ENCODE measurements at regions not wholly inside any gene's neighbourhood (a gene's known extent, or its start where the extent isn't known, plus 50 kb on each side); places are given as distances from the start of the nearest gene placed in this dataset.

GRCh38 chr10:58016614-58017013 lies 251.1 kb downstream of the IPMK start:
- Histone ChIP-seq H3K36me3 (ENCODE audit: control insufficient read depth, insufficient read depth, low read length) (no peaks in the 10 kb centered on the region), H3K27me3 (ENCODE audit: control insufficient read depth, insufficient read depth, low read length) (no peaks in the 10 kb centered on the region), H3K27ac (ENCODE audit: low read length) (no peak overlapping the region), H3K4me1 (ENCODE audit: control insufficient read depth, insufficient read depth, low read length) (no peaks in the 10 kb centered on the region), H3K9me3 (replicated peaks; ENCODE audit: control insufficient read depth, low read depth, low read length) (no peaks in the 10 kb centered on the region), H3K4me3 (ENCODE audit: low read length) (no peak overlapping the region)
- no CpG with 5 or more reads among the region's 1 CpG for WGBS (ENCODE audit: insufficient coverage)
- DNase-seq = no peak

- Histone ChIP-seq H3K27ac (ENCODE audit: low read length) (no peak overlapping the region), H3K4me1 (ENCODE audit: control insufficient read depth, insufficient read depth, low read length) (no peaks in the 10 kb centered on the region), H3K27me3 (ENCODE audit: control insufficient read depth, insufficient read depth, low read length) (no peaks in the 10 kb centered on the region), H3K4me3 (ENCODE audit: low read length) (no peak overlapping the region), H3K9me3 (replicated peaks; ENCODE audit: control insufficient read depth, low read depth, low read length) (no peaks in the 10 kb centered on the region), H3K36me3 (ENCODE audit: control insufficient read depth, insufficient read depth, low read length) (no peaks in the 10 kb centered on the region)
- no CpG with 5 or more reads among the region's 1 CpG for WGBS (ENCODE audit: insufficient coverage)
- no peak for DNase-seq
Observed at GRCh38 chr10:58014436-58014835, 253.3 kb downstream of the IPMK start.

GRCh38 chr10:58013406-58013805 lies 254.3 kb downstream of the IPMK start:
- Histone ChIP-seq H3K4me3 (ENCODE audit: low read length) (no peak overlapping the region), H3K9me3 (replicated peaks; ENCODE audit: control insufficient read depth, low read depth, low read length) (no peaks in the 10 kb centered on the region), H3K4me1 (ENCODE audit: control insufficient read depth, insufficient read depth, low read length) (no peaks in the 10 kb centered on the region), H3K27me3 (ENCODE audit: control insufficient read depth, insufficient read depth, low read length) (no peaks in the 10 kb centered on the region), H3K27ac (ENCODE audit: low read length) (no peak overlapping the region), H3K36me3 (ENCODE audit: control insufficient read depth, insufficient read depth, low read length) (no peaks in the 10 kb centered on the region)
- DNase-seq = no peak
- WGBS (ENCODE audit: insufficient coverage) = 30% methylated on average over 2 of the region's 4 CpGs

GRCh38 chr10:58010073-58010702 lies 257.5 kb downstream of the IPMK start:
- DNase-seq = no peak
- Histone ChIP-seq H3K4me1 (ENCODE audit: control insufficient read depth, insufficient read depth, low read length) (no peaks in the 10 kb centered on the region), H3K27ac (ENCODE audit: low read length) (no peak overlapping the region), H3K9me3 (replicated peaks; ENCODE audit: control insufficient read depth, low read depth, low read length) (no peaks in the 10 kb centered on the region), H3K4me3 (ENCODE audit: low read length) (no peak overlapping the region), H3K27me3 (ENCODE audit: control insufficient read depth, insufficient read depth, low read length) (no peaks in the 10 kb centered on the region), H3K36me3 (ENCODE audit: control insufficient read depth, insufficient read depth, low read length) (no peaks in the 10 kb centered on the region)
- 56% methylated on average over 2 of the region's 5 CpGs for WGBS (ENCODE audit: insufficient coverage)

- no peak overlapping the region for H3K4me3 ChIP-seq (ENCODE audit: low read length)
- H3K27ac ChIP-seq (ENCODE audit: low read length) = no peak overlapping the region
- whole genome bisulfite sequencing (ENCODE audit: insufficient coverage) = no CpG with 5 or more reads among the region's 2 CpGs
- no peaks in the 10 kb centered on the region for H3K27me3 ChIP-seq (ENCODE audit: control insufficient read depth, insufficient read depth, low read length)
- no peaks in the 10 kb centered on the region for H3K9me3 ChIP-seq (replicated peaks; ENCODE audit: control insufficient read depth, low read depth, low read length)
- H3K36me3 ChIP-seq (ENCODE audit: control insufficient read depth, insufficient read depth, low read length) = no peaks in the 10 kb centered on the region
- DNase-seq = no peak
- H3K4me1 ChIP-seq (ENCODE audit: control insufficient read depth, insufficient read depth, low read length) = no peaks in the 10 kb centered on the region
Observed at GRCh38 chr10:58003945-58004344, 263.7 kb downstream of the IPMK start.

GRCh38 chr10:58001159-58001558 lies 266.5 kb downstream of the IPMK start:
- WGBS (ENCODE audit: insufficient coverage) = no CpG with 5 or more reads among the region's 3 CpGs
- Histone ChIP-seq H3K4me1 (ENCODE audit: control insufficient read depth, insufficient read depth, low read length) (no peaks in the 10 kb centered on the region), H3K36me3 (ENCODE audit: control insufficient read depth, insufficient read depth, low read length) (no peaks in the 10 kb centered on the region), H3K27ac (ENCODE audit: low read length) (no peak overlapping the region), H3K27me3 (ENCODE audit: control insufficient read depth, insufficient read depth, low read length) (no peaks in the 10 kb centered on the region), H3K4me3 (ENCODE audit: low read length) (no peak overlapping the region), H3K9me3 (replicated peaks; ENCODE audit: control insufficient read depth, low read depth, low read length) (no peaks in the 10 kb centered on the region)
- DNase-seq = no peak

GRCh38 chr10:57996536-57996935 lies 271.2 kb downstream of the IPMK start:
- WGBS (ENCODE audit: insufficient coverage) = no CpG with 5 or more reads among the region's 2 CpGs
- H3K9me3 ChIP-seq (replicated peaks; ENCODE audit: control insufficient read depth, low read depth, low read length) = no peaks in the 10 kb centered on the region
- DNase-seq = no peak
- H3K36me3 ChIP-seq (ENCODE audit: control insufficient read depth, insufficient read depth, low read length) = no peaks in the 10 kb centered on the region
- no peak overlapping the region for H3K4me3 ChIP-seq (ENCODE audit: low read length)
- H3K27ac ChIP-seq (ENCODE audit: low read length) = no peak overlapping the region
- H3K4me1 ChIP-seq (ENCODE audit: control insufficient read depth, insufficient read depth, low read length) = no peaks in the 10 kb centered on the region
- no peaks in the 10 kb centered on the region for H3K27me3 ChIP-seq (ENCODE audit: control insufficient read depth, insufficient read depth, low read length)

- 89% methylated on average over 2 of the region's 4 CpGs for WGBS (ENCODE audit: insufficient coverage)
- Histone ChIP-seq H3K27me3 (ENCODE audit: control insufficient read depth, insufficient read depth, low read length) (no peaks in the 10 kb centered on the region), H3K4me3 (ENCODE audit: low read length) (no peak overlapping the region), H3K36me3 (ENCODE audit: control insufficient read depth, insufficient read depth, low read length) (no peaks in the 10 kb centered on the region), H3K27ac (ENCODE audit: low read length) (no peak overlapping the region), H3K9me3 (replicated peaks; ENCODE audit: control insufficient read depth, low read depth, low read length) (no peaks in the 10 kb centered on the region), H3K4me1 (ENCODE audit: control insufficient read depth, insufficient read depth, low read length) (no peaks in the 10 kb centered on the region)
- DNase-seq = no peak
Observed at GRCh38 chr10:57993302-57993701, 274.4 kb downstream of the IPMK start.

GRCh38 chr10:57992321-57993077 lies 275.2 kb downstream of the IPMK start:
- Histone ChIP-seq H3K4me3 (ENCODE audit: low read length) (no peak overlapping the region), H3K4me1 (ENCODE audit: control insufficient read depth, insufficient read depth, low read length) (no peaks in the 10 kb centered on the region), H3K9me3 (replicated peaks; ENCODE audit: control insufficient read depth, low read depth, low read length) (no peaks in the 10 kb centered on the region), H3K27me3 (ENCODE audit: control insufficient read depth, insufficient read depth, low read length) (no peaks in the 10 kb centered on the region), H3K27ac (ENCODE audit: low read length) (no peak overlapping the region), H3K36me3 (ENCODE audit: control insufficient read depth, insufficient read depth, low read length) (no peaks in the 10 kb centered on the region)
- no peak for DNase-seq
- WGBS (ENCODE audit: insufficient coverage) = 30% methylated on average over 4 of the region's 5 CpGs

- Histone ChIP-seq H3K4me1 (ENCODE audit: control insufficient read depth, insufficient read depth, low read length) (no peaks in the 10 kb centered on the region), H3K36me3 (ENCODE audit: control insufficient read depth, insufficient read depth, low read length) (no peaks in the 10 kb centered on the region), H3K4me3 (ENCODE audit: low read length) (no peak overlapping the region), H3K27me3 (ENCODE audit: control insufficient read depth, insufficient read depth, low read length) (no peaks in the 10 kb centered on the region), H3K9me3 (replicated peaks; ENCODE audit: control insufficient read depth, low read depth, low read length) (no peaks in the 10 kb centered on the region), H3K27ac (ENCODE audit: low read length) (no peak overlapping the region)
- no peak for DNase-seq
- WGBS (ENCODE audit: insufficient coverage) = no CpG with 5 or more reads among the region's 2 CpGs
Observed at GRCh38 chr10:57988964-57989363, 278.7 kb downstream of the IPMK start.

Data from muscle of leg (tissue), 3 donors.